Endothelial cell of umbilical vein (primary cell): ENCODE measurements at regions not wholly inside any gene's neighbourhood (a gene's known extent, or its start where the extent isn't known, plus 50 kb on each side); places are given as distances from the start of the nearest gene placed in this dataset.

ENCODE experiments used
- BruUV-seq: library from RNA; stranded (reverse); fragments of 400-500 nt; replicated peaks from 2 replicates; lab custom pipeline; 2021; lab: Mats Ljungman, UMichigan
- CTCF ChIA-PET: fragments of 300-600, 350-600 bp; sonication (Branson Sonifier 250); formaldehyde crosslinking; loops from one replicate; lab custom pipeline; 2021; ENCODE audit warnings: antibody characterized with exemption, inconsistent platforms; lab: Charles Lee
- POLR2A ChIA-PET: fragments of 300-600, 350-600 bp; sonication (Branson Sonifier 250); formaldehyde crosslinking; loops from one replicate; lab custom pipeline; 2021; ENCODE audit warnings: antibody characterized with exemption, inconsistent platforms; lab: Charles Lee
- DNase-seq: peaks from one replicate; pipeline ENCODE4 v3.0.0-alpha.2; 2011; ENCODE audit warnings: low read depth, low spot score
- FAIRE-seq: peaks from 2 replicates; lab custom pipeline; 2011; peaks lifted over from hg19 to GRCh38; lab: Jason Lieb, UNC
- H2AFZ ChIP-seq: 2 replicates; pipeline ENCODE4 v1.6.0; 2012; ENCODE audit warnings: low read depth, low read length, control low read depth, inconsistent platforms
- H3K27ac ChIP-seq: 2 replicates; pipeline ENCODE4 v1.5.1; 2011; ENCODE audit warnings: low read depth, mild to moderate bottlenecking, control low read depth, low read length, moderate library complexity; ENCODE audit not compliant: insufficient read depth
- H3K27me3 ChIP-seq, 2 experiments: 2 replicates each; pipeline versions ENCODE4 v1.6.0 to v1.6.1; 2011; ENCODE audit warnings: low read length in 2 of 2, mixed read lengths in 1 of 2; ENCODE audit not compliant: control insufficient read depth in 2 of 2, insufficient read depth in 2 of 2
- H3K36me3 ChIP-seq, 2 experiments: 2 replicates in 1 of 2; 3 replicates in 1 of 2; pipeline ENCODE4 v1.5.1; 2011; ENCODE audit warnings: low read length in 2 of 2, mild to moderate bottlenecking in 1 of 2, moderate library complexity in 1 of 2; ENCODE audit not compliant: control insufficient read depth in 2 of 2, insufficient read depth in 2 of 2; ENCODE audit errors: extremely low read depth in 1 of 2
- H3K4me1 ChIP-seq: 3 replicates; pipeline ENCODE4 v1.5.1; 2011; ENCODE audit warnings: mild to moderate bottlenecking, low read length; ENCODE audit not compliant: control insufficient read depth, insufficient read depth; ENCODE audit errors: extremely low read depth
- H3K4me2 ChIP-seq: 2 replicates; pipeline ENCODE4 v1.6.1; 2011; ENCODE audit warnings: low read length, control low read depth, mixed read lengths; ENCODE audit not compliant: insufficient read depth
- H3K4me3 ChIP-seq, 3 experiments: fragments of 200-600 bp in 1 of 3; sonication (generic), shearing (Covaris generic) in 1 of 3; replicated peaks in 1 of 3; 2 replicates each; pipeline ENCODE4 v1.5.1; 2011 to 2016; ENCODE audit warnings: control low read depth in 3 of 3, low read length in 3 of 3, mild to moderate bottlenecking in 2 of 3, inconsistent platforms in 1 of 3, low read depth in 1 of 3, moderate library complexity in 1 of 3; ENCODE audit not compliant: insufficient read depth in 1 of 3
- H3K79me2 ChIP-seq: 2 replicates; pipeline ENCODE4 v1.6.0; 2012; ENCODE audit warnings: low read length, inconsistent platforms; ENCODE audit not compliant: control insufficient read depth, insufficient read depth
- H3K9ac ChIP-seq: replicated peaks from 2 replicates; pipeline ENCODE3; 2011; ENCODE audit warnings: low read length, control low read depth; ENCODE audit not compliant: insufficient read depth; ENCODE audit errors: extremely low read depth
- H3K9me1 ChIP-seq: replicated peaks from 3 replicates; pipeline ENCODE4 v1.6.0; 2011; ENCODE audit warnings: mild to moderate bottlenecking, low read length; ENCODE audit not compliant: control insufficient read depth, insufficient read depth; ENCODE audit errors: extremely low read depth
- H3K9me3 ChIP-seq: replicated peaks from 2 replicates; pipeline ENCODE4 v1.5.1; 2012; ENCODE audit warnings: low read length, inconsistent platforms; ENCODE audit not compliant: control insufficient read depth, insufficient read depth
- H4K20me1 ChIP-seq: replicated peaks from 2 replicates; pipeline ENCODE3; 2011; ENCODE audit warnings: mild to moderate bottlenecking, low read length; ENCODE audit not compliant: control insufficient read depth, insufficient read depth; ENCODE audit errors: extremely low read depth
- CTCF ChIP-seq, 2 donors: IDR thresholded peaks; 1 replicate in 1 of 2; 2 replicates in 1 of 2; pipeline ENCODE4 v1.5.1; 2011; ENCODE audit warnings: low read length in 2 of 2, mild to moderate bottlenecking in 2 of 2, moderate library complexity in 2 of 2, control low read depth in 1 of 2, inconsistent platforms in 1 of 2, low read depth in 1 of 2; ENCODE audit not compliant: insufficient read depth in 1 of 2; ENCODE audit errors: extremely low read depth in 1 of 2
- EZH2 ChIP-seq: IDR thresholded peaks from 2 replicates; pipeline ENCODE4 v1.6.1; 2012; ENCODE audit warnings: borderline replicate concordance, low read depth, mild to moderate bottlenecking, moderate library complexity, low read length, inconsistent platforms; ENCODE audit not compliant: severe bottlenecking
- FOS ChIP-seq: IDR thresholded peaks from 2 replicates; pipeline ENCODE4 v1.6.1; 2011; ENCODE audit warnings: mild to moderate bottlenecking, low read length, moderate library complexity, borderline replicate concordance; ENCODE audit not compliant: insufficient read depth
- GATA2 ChIP-seq: IDR thresholded peaks from 2 replicates; pipeline ENCODE4 v1.7.0; 2011; ENCODE audit warnings: low read depth, mild to moderate bottlenecking, moderate library complexity, mixed read lengths, low read length; ENCODE audit not compliant: insufficient read length, insufficient read depth
- JUN ChIP-seq: IDR thresholded peaks from 2 replicates; pipeline ENCODE4 v1.6.1; 2011; ENCODE audit warnings: borderline replicate concordance, low read depth; ENCODE audit not compliant: insufficient read length, insufficient read depth
- MAX ChIP-seq: IDR thresholded peaks from 2 replicates; pipeline ENCODE4 v1.6.1; 2011; ENCODE audit not compliant: insufficient read depth, insufficient read length
- MYC ChIP-seq: IDR thresholded peaks from one replicate; pipeline ENCODE4 v1.6.1; 2011; ENCODE audit warnings: mild to moderate bottlenecking, low read depth, low read length
- POLR2A ChIP-seq: IDR thresholded peaks from 2 replicates; pipeline ENCODE4 v1.6.1; 2012; ENCODE audit warnings: low read depth, mild to moderate bottlenecking, control low read depth, low read length
- POLR2AphosphoS5 ChIP-seq: IDR thresholded peaks from 2 replicates; pipeline ENCODE4 v1.6.1; 2012; ENCODE audit warnings: low read depth, mild to moderate bottlenecking, control low read depth, low read length, moderate library complexity; ENCODE audit not compliant: insufficient read depth
- dilution Hi-C: fragments of 300-500 bp; cut with MboI; formaldehyde crosslinking; loops from one replicate; pipeline ENCODE4 v1.15.0; 2019; ENCODE audit warnings: low sequenced_read_pairs; ENCODE audit not compliant: extremely low pct_ligation_motif_present
- intact Hi-C: fragments of 100-400 bp; cut with micrococcal nuclease; formaldehyde crosslinking; loops from one replicate; pipeline ENCODE4 v1.10.0; 2022

GRCh38 chr4:174010547-174010946 is 272.9 kb downstream of the FBXO8 start:
- Histone ChIP-seq H3K4me3 (no peak overlapping the region), H3K79me2 (no peaks in the 10 kb centered on the region), H3K36me3 (no peaks in the 10 kb centered on the region), H3K4me2 (no peak overlapping the region), H3K9me1 (no peaks in the 10 kb centered on the region), H3K4me1 (no peaks in the 10 kb centered on the region), H2AFZ (no peak overlapping the region), H3K9ac (no peak overlapping the region), H3K27ac (no peak overlapping the region), H3K9me3 (no peaks in the 10 kb centered on the region), H4K20me1 (no peaks in the 10 kb centered on the region), H3K27me3 (no peaks in the 10 kb centered on the region)
- dilution Hi-C loops (no loop called here), intact Hi-C loops (no loop called here)
- POLR2A ChIA-PET, result no interaction called here
- BruUV-seq, result no TSS peak
- TF ChIP-seq EZH2 (no peak), POLR2A (no peak), POLR2AphosphoS5 (no peak), MAX (no peak), FOS (no peak), CTCF (IDR thresholded peaks at IDR 0.05; ENCODE audit: extremely low read depth in 1 of 2, insufficient read depth in 1 of 2, low read depth in 1 of 2, low read length in 2 of 2) (no peak), MYC (no peak), JUN (no peak), GATA2 (no peak)
- CTCF ChIA-PET, result no interaction called here
- FAIRE-seq (no peak), DNase-seq (no peak)
